ENCODE measurements at regions not wholly inside any gene's neighbourhood (a gene's known extent, or its start where the extent isn't known, plus 50 kb on each side); places are given as distances from the start of the nearest gene placed in this dataset.

DNA sequence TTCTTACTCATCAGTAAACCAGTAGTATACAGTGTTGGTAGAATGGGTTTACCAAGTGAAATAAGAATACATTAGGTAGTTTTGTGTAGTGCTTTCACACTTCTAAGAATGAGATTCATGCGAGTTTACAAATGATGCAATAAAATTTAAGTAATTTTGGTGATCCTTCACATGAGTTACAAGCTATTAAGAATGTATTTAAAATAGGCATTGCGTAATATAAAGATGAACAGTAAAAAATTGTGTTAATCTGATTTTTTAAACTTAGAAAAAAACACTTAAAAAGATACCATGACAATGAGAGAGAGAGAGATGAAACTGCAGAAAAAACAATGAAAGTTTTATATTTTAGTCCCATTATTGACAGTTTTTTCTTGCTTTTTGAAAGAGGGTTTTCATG lies 570.5 kb downstream of the SLITRK6 start:
- TF ChIP-seq, protein P1, sequence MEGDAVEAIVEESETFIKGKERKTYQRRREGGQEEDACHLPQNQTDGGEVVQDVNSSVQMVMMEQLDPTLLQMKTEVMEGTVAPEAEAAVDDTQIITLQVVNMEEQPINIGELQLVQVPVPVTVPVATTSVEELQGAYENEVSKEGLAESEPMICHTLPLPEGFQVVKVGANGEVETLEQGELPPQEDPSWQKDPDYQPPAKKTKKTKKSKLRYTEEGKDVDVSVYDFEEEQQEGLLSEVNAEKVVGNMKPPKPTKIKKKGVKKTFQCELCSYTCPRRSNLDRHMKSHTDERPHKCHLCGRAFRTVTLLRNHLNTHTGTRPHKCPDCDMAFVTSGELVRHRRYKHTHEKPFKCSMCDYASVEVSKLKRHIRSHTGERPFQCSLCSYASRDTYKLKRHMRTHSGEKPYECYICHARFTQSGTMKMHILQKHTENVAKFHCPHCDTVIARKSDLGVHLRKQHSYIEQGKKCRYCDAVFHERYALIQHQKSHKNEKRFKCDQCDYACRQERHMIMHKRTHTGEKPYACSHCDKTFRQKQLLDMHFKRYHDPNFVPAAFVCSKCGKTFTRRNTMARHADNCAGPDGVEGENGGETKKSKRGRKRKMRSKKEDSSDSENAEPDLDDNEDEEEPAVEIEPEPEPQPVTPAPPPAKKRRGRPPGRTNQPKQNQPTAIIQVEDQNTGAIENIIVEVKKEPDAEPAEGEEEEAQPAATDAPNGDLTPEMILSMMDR (IDR thresholded peaks at IDR 0.05; ENCODE audit: low read length) = no peak
- no peak for TF ChIP-seq EZH2 (IDR thresholded peaks at IDR 0.05; ENCODE audit: borderline replicate concordance, low read length)
